ENCODE measurements at regions not wholly inside any gene's neighbourhood (a gene's known extent, or its start where the extent isn't known, plus 50 kb on each side); places are given as distances from the start of the nearest gene placed in this dataset.
"Not testable (repeated sequence)": the region's sequence is repeated elsewhere in the genome, so short reads cannot be mapped to it uniquely, and the experiment has no call there.

- DNase-seq, result peak in 5 of 58 donors; percentile 1 to 15 (median 4)
Measured at GRCh38 chr12:125861299-125862281, 796.4 kb downstream of the AACS start.

- DNase-seq, result not testable (repeated sequence)
Measured at GRCh38 chr12:125865236-125865635, 800.0 kb downstream of the AACS start.

GRCh38 chr12:125871811-125872594, 806.8 kb downstream of the AACS start:
- no peak for DNase-seq

GRCh38 chr12:125873016-125873415, 807.8 kb downstream of the AACS start:
- DNase-seq, result no peak

GRCh38 chr12:125878483-125878882, 813.2 kb downstream of the AACS start:
- no peak for DNase-seq

GRCh38 chr12:125882141-125882540, 816.9 kb downstream of the AACS start:
- DNase-seq, result peak in 34 of 58 donors; percentile 2 to 65 (median 20)

- DNase-seq, result no peak
Measured at GRCh38 chr12:125888921-125889320, 823.7 kb downstream of the AACS start.

- peak in 37 of 58 donors; percentile 1 to 64 (median 13) for DNase-seq
Measured at GRCh38 chr12:125889742-125890141, 824.5 kb downstream of the AACS start.

- no peak for DNase-seq
Measured at GRCh38 chr12:125890366-125890905, 825.2 kb downstream of the AACS start.

GRCh38 chr12:125890971-125891370, 825.7 kb downstream of the AACS start:
- peak in 1 of 58 donors; percentile 2 for DNase-seq

GRCh38 chr12:125892276-125892675, 827.0 kb downstream of the AACS start:
- peak in 1 of 58 donors; percentile 8 for DNase-seq

GRCh38 chr12:125902991-125903390, 837.8 kb downstream of the AACS start:
- DNase-seq, result no peak

GRCh38 chr12:125907351-125907750, 842.1 kb downstream of the AACS start:
- DNase-seq, result no peak

- DNase-seq, result no peak
Measured at GRCh38 chr12:125919856-125920470, 854.7 kb downstream of the AACS start.

- no peak for DNase-seq
Measured at GRCh38 chr12:125922330-125922729, 857.1 kb downstream of the AACS start.

- DNase-seq, result peak in 3 of 58 donors; percentile 2 to 19 (median 2)
Measured at GRCh38 chr12:125936502-125936901, 871.3 kb downstream of the AACS start.

GRCh38 chr12:125944446-125944845, 879.2 kb downstream of the AACS start:
- DNase-seq, result no peak

GRCh38 chr12:125949471-125949870, 884.2 kb downstream of the AACS start:
- DNase-seq, result no peak

GRCh38 chr12:125954362-125954761, 889.1 kb downstream of the AACS start:
- no peak for DNase-seq

- DNase-seq, result no peak
Measured at GRCh38 chr12:125956186-125956585, 891.0 kb downstream of the AACS start.

GRCh38 chr12:125966641-125967040, 901.4 kb downstream of the AACS start:
- DNase-seq, result no peak
